VCaP (cell line): ENCODE measurements at regions not wholly inside any gene's neighbourhood (a gene's known extent, or its start where the extent isn't known, plus 50 kb on each side); places are given as distances from the start of the nearest gene placed in this dataset.

ENCODE experiments used
- H3K27ac ChIP-seq: fragments of 450-650 bp; 2 replicates; pipeline ENCODE4 v1.5.1; 2017
- TF ChIP-seq, protein P1 (sequence below): fragments of 450-650 bp; conservative IDR thresholded peaks from 2 replicates; pipeline ENCODE4 v1.5.1; 2017; ENCODE audit warnings: mild to moderate bottlenecking, moderate library complexity

DNA sequence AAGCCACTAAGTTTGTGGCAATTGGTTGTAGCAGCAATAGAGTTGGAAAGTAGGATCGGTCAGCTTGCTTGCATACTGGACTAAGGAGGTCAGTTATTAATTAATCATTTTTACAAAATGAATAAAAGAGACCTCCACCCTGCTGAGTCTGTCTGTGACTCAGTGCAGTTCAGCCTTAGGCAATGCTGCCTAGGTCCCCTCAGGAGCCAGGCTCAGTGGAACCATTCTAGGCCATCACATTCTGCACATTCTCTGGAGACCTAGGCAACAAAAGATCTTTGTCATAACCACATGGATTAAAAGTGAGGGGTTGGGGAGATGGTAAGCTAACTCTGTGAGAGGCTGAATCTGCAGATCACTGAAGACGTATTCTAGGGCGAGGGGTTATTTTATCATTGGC lies 178.7 kb upstream of the CADM1 start:
- H3K27ac ChIP-seq, result no peak overlapping the region
- TF ChIP-seq, protein P1, sequence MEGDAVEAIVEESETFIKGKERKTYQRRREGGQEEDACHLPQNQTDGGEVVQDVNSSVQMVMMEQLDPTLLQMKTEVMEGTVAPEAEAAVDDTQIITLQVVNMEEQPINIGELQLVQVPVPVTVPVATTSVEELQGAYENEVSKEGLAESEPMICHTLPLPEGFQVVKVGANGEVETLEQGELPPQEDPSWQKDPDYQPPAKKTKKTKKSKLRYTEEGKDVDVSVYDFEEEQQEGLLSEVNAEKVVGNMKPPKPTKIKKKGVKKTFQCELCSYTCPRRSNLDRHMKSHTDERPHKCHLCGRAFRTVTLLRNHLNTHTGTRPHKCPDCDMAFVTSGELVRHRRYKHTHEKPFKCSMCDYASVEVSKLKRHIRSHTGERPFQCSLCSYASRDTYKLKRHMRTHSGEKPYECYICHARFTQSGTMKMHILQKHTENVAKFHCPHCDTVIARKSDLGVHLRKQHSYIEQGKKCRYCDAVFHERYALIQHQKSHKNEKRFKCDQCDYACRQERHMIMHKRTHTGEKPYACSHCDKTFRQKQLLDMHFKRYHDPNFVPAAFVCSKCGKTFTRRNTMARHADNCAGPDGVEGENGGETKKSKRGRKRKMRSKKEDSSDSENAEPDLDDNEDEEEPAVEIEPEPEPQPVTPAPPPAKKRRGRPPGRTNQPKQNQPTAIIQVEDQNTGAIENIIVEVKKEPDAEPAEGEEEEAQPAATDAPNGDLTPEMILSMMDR, result no peak

DNA sequence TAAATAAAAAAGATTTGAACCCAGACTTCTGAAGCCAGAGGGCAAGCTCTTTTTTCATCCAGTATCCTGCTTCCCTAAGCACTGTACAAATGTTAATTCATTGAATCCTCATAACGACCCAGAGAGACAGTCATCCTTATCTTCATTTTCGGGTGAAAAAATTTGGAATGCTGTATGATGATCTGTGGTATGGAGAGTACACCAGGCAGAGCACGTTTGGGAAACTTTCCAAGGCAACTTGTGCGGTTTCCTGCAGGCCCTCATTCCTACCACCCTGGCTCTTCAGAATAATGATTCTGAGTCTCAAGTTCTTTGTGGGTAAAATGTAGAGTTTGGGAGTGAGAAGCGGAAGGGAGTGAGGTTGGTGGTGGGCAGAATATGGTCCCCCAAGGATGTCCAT lies 177.9 kb upstream of the CADM1 start:
- TF ChIP-seq, protein P1, result no peak
- H3K27ac ChIP-seq, result no peak overlapping the region

DNA sequence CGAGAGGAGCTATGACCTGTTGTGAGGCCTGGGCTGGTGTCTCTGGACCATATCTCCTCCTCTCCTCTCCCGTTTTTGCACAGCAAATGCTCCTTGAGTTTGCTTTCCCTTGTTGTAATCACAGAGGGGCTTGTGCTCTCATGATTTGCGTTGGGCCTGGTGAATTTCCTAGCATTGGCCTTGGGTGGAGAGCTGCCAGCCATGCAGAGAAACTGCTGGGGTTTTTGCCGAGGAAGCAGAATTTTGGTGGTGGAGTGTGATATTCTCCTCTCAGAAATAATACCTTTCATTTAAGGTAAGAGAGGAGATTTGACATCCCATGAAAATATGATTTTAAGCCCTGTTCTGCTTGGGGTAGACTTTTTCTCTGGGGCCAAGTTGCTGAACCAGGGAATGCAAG lies 175.7 kb upstream of the CADM1 start:
- TF ChIP-seq, protein P1, result no peak

DNA sequence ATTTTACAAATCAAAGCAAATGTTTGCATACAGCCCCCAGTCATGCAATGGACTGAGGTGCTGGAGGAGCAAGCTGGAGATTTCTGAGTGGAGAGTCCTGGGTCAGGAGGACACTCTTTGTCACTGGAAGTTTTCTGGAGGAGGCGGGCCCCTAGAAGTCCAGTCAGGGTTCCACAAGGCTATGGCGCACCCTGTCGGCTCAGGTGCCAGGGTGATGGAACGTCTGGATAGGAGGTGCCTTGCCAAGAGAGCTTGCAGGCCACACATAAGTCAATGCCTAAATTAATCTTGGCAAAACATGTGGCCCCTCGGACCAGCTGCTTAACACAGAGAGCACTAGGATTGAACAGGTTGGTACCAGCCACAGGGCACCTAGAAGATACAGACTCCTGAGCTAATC lies 174.7 kb upstream of the CADM1 start:
- TF ChIP-seq, protein P1, result peak; percentile 56; the same call in 1 of the 2 replicates
- no peak overlapping the region for H3K27ac ChIP-seq

More for the DNA sequence above, 175.7 kb upstream of the CADM1 start:
- no peak overlapping the region for H3K27ac ChIP-seq

DNA sequence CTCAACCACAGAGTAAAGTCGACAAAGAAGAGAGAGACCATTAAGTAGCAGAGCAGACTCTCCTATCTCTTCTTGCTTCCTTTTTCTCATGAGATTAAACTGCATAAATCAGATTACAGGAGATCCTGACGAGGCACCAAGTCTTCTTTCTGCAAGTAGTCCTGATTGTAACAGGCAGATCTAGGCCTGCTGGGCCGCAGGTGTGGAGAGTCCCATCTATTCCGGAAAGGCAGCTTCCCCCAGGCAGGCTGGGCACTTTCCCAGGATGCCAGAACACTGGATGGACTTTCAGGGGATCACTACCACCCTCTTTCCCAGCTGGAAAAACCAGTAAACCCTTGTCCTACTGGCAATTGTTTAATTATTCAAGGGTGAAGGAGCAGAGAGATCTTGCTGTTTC lies 173.0 kb upstream of the CADM1 start:
- H3K27ac ChIP-seq, result no peak overlapping the region
- TF ChIP-seq, protein P1, result no peak

DNA sequence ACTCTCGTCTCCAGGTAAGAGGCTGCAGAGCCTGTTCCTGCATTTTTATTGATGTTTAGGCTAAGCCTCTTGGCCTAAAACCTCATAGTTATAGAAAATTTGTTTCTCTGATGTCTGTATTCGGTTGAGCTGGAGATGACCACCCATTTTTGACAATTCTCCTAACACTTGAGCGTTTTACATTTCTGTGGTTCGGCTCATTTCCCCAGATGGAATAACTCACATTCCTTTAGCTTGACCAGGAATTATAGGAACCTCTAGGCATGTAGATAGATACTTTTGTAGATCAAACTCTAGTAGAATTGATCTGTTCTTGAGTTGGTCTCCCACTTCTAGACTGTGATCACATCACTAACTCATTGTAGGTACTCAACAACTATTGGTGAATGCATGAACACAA lies 172.6 kb upstream of the CADM1 start:
- TF ChIP-seq, protein P1, result no peak
- no peak overlapping the region for H3K27ac ChIP-seq

DNA sequence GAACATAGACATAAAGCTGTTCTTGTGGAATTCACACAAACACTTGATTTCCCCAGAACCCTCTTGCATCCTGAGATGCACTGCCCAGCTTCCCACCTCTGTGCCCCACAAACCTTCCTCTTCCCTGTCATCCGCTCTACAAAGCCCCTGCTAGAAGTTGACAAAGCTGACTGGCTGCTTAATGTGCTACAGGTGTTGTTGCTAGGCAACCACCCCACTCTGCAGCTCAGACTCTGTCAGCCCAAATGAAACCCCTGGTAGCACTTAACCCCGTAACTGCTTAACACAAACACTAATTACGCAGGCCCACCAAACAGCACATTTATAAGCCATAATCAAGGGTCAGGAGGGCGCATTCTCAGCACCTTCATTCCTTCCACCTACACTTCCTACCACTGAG lies 172.0 kb upstream of the CADM1 start:
- H3K27ac ChIP-seq, result no peak overlapping the region
- TF ChIP-seq, protein P1, result no peak
